HG03342 (cell line): ENCODE measurements at regions not wholly inside any gene's neighbourhood (a gene's known extent, or its start where the extent isn't known, plus 50 kb on each side); places are given as distances from the start of the nearest gene placed in this dataset.
"Not testable (repeated sequence)": the region's sequence is repeated elsewhere in the genome, so short reads cannot be mapped to it uniquely, and the experiment has no call there.

Source experiments
- ATAC-seq: cut with Tn5 transposase; IDR thresholded peaks from one replicate; pipeline ENCODE4 v1.9.1; 2021; ENCODE audit warnings: mild to moderate bottlenecking, moderate library complexity; ENCODE audit not compliant: unreplicated experiment

DNA sequence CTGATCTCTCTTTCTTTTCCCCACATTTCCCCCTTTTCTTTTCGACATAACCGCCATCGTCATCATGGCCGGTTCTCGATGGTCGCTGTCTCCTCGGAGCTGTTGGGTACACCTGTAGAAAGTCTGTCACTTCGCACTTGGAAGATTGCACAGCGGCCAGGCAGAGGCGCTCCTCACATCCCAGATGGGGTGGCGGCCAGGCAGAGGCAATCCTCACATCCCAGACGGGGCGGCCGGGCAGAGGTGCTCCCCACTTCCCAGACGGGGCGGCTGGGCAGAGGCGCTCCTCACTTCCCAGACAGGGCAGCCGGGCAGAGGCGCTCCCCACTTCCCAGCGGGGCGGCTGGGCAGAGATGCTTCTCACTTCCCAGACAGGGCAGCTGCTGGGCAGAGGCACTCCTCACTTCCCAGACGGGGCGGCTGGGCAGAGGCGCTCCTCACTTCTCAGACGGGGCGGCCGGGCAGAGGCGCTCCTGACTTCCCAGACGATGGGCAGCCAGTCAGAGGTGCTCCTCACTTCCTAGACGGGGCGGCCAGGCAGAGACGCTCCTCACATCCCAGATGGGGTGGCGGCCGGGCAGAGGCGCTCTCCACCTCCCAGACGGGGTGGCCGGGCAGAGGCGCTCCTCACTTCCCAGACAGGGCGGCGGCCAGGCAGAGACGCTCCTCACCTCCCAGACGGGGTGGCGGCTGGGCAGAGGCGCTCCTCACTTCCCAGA is 110.7 kb downstream of the C5orf15 start:
- not testable (repeated sequence) for ATAC-seq

DNA sequence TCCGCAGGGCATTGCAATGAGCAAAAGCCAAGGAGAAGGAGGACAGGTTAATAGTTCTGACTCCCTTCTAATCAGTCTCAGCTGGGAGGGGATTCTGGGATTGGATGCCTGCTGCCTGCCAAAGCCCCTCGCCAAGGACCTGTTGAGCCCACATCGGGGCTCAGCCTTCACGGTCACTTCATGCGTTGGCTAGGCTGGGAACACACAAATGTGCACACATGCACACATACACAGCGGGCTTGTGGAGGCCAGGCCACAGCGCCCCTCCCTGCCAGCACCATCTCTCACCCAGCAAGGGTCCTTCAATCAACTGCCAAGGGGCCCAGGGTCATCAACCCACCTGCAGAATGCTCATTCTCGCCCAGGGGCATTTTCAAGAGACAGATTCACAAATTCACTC is 113.9 kb downstream of the C5orf15 start:
- no peak for ATAC-seq

DNA sequence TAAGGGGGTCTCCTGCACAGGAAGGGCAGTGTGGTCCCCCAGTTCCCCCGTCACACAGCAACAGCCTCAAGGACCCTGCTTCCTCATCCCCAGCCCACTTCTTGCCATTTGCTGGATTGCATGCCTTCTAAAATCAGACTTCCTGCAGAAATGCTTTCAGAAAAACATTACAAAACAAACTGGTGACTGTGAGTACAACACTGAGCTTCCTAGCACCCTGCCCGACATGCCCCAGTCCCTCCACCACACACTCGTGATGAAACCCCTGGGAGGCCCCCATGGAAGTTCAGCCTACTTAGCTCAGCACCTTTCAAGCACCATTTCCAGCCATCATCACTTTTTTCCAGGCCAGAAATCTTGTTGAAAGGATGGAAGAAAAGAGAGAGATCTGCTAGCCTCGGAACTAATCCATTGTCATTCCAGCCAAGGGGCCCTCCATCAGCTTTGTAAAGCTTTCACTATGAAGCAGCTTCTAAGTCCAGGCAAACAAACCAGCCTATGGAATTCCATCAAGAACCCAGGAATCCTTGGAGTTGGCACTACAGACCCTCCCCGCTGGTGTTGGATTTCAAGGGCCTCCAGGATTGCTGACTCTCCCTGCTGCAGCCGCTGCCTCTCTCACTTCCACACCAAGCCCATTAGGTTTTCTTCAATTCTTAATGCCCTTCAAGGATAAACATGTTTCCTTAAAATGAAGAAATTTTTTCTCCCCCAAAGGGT is 114.6 kb downstream of the C5orf15 start:
- ATAC-seq: no peak

DNA sequence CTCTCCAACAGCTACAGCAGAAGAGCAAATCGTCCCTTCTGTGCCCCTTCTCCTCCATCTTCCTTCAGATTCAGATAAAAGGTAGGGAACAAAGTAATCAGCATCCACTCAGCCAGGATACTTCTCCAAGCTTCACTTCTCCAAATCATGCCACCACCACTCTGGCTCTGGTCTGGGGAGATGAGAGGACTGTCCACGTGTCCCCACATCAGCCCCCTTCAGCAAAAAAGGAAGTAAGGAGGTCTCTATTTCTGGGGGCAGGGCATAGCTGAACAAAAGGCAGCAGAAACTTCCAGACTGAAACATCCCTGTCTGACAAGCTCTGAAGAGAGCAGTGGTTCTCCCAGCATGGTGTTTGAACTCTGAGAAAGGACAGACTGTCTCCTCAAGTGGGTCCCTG is 116.9 kb downstream of the C5orf15 start:
- ATAC-seq: no peak

DNA sequence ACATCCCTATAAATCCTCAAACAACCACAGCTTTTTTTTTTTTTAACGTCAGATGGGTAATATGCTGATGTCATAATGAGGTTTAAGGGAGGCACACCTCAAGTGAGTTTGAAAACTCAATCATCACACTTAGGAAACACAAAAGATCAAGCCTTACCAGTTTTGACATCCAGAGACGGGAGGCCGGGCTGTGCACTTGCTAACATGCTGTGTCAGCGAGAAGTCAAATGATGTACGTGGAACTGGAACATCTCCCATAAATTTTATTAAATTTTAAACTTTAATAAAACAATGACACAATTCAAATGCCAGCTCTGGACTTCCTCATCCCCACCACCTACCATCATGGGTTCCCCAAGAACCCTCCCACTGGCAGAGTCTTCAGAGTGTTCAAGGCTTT is 117.6 kb downstream of the C5orf15 start:
- no peak for ATAC-seq

DNA sequence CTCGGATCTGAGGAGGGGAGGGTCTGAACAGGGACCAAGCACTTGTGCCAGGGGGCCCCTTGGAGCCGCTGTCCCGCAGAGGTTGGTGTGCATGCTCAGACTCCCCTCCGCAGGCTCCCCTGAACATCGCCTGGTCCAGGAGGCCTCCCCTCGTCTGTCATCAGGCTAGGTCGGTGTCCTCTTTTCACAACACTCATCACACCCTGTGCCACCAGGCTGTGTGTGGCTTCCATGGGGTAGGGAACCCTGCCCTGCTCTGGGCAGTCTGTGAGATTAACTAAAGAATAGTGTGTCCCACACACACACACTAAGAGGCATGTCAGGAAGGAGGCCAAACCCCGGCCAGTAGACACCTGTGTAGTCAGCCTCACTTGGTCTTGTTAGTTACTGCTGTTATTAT is 119.3 kb downstream of the C5orf15 start:
- no peak for ATAC-seq

DNA sequence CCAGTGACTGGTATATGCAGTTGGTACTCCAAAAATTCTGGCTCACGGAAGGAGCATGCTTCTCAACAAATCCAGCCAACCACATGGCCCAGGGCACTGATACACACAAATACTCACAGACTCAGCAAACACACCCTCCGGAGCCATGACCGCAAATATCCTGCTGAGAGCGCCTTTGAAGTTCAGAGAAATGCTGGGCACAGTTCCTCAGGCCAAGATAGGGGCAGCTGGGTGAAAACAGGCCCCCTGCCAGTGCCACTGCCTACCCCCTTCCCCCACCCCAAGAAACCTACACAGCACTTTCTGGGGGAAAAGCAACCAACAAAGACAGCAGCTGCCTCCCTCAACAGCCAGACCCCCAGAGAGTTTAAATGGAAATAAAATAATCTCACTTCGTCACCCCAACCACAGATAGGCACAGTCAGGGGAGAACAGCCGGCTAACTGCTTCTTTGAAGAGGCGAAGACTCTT is 120.0 kb downstream of the C5orf15 start:
- no peak for ATAC-seq

DNA sequence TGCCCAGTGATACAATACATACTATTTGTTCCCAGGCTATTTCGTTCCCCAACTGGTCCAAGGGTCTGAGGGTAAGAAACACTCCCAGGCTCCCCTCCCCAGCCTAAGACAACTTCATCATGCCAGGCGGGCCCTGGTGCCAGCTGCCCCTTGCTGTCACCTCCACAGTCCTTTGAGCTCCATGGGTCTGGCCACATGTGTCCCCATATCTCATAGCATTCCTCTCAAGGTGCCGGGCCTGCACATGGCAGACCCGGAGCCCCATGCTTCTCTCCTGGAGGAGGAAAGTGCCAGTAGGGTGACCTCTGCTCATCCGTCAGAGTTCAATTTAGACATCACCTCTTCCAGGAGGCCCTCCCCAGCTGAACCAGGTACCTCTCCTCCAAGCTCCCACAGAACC is 120.5 kb downstream of the C5orf15 start:
- ATAC-seq: no peak

DNA sequence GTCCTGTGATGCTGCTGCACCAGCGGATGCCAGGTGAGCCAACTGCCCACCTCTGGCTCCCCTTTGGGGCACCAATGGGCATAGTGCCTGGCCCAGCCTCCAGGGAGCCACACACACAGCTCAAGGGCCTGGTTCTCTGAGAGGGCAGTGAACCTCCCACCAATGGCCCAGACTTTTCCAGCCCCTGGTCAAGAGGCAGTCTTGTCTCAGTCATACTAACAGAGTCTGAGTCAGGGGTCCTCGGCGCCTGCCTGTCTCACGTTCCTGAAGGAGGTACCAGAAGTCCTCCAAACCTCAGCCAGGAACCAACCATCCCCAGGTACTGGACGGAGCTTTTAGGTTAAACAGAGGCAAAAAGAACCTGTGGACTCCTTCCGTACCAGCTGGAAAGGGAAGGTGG is 121.1 kb downstream of the C5orf15 start:
- ATAC-seq: no peak

DNA sequence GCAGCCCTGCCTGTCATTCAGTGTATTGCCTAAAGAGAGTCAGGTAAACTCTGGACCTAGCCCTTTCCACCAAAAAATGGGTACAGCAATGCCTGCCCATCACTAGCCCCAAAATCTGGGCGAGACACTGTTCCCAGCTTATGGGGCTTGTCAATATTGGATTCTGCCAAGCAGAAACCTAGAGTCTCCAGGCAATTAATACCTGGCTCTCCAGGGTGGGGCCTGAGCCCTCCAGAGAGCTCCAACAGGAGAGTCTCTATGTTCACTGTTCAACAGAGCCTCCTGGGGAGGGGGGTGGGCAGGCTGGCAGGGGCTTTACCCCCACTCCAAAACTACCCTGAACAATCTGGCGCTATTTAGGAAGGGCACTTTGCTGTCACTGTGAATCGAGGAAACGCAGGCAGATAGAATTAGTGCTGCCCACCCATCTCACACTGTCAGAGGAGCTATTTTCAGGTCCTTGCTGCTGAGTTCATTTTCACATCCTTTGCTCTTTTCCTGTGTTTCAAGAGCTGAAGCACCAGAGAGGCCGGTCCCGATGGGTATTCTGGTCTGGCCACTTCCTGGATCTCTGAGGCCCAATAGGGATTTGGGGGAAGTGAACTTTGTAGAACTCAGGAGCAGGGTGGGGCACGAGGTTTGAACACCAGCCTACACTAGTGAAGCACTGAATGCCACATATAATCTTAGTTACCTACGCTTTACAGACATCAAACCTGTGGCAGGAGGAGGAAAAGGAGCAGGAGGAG is 121.8 kb downstream of the C5orf15 start:
- no peak for ATAC-seq

DNA sequence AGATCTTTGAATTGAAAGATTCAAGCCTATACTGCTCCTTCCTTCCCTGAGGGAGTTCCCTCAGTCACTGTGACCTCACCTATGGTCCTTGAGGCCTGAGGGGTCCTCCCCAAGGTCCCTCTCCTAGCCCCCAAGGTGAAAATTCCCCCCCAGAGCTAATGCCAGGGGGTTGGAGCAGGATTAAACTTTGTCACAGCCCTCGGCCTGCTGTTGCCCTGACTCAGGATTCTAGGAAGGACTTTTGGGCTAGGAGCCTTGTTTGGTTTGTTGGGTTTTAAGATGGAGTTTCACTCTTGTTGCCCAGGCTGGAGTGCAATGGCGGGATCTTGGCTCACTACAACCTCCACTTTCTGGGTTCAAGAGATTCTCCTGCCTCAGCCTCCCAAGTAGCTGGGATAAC is 123.2 kb downstream of the C5orf15 start:
- ATAC-seq: no peak

DNA sequence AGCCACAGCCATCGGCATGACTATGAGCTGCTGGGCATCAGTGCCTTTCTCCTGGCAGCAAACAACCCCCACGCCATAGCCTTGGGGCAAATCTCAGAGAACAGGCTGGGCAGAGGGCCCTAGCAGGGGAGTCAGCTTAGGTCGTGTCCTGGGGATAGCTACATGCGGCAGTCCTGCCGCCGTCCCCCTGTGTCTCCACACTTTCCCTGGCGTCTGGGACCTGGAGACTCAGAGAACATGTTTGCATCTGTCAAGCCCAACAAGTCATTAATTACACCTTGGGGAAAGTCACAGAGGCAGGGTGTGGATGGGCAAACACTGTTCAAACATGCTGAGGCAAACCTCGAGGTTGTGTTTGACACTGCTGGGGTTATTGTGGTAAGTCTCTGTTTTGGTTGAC is 123.6 kb downstream of the C5orf15 start:
- ATAC-seq: no peak

DNA sequence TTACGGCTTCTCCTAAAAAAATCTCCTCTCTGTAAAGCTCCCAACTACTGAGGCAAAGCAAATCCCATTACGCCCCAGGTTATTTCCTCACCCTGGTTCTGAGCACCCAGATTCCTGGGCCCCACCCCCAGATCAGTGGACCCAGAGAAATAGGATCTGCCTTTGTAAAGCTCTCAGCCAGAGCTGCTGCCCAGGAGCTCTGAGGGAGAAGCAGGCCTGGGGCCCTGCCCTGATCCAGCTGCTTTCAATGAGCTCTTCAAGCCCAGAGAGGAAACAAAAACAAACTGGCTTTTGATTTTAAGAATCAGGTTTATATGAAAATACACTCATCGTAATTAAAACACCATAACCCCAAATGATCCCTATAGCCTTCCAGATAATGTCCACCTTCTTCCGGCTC is 124.5 kb downstream of the C5orf15 start:
- ATAC-seq: no peak

DNA sequence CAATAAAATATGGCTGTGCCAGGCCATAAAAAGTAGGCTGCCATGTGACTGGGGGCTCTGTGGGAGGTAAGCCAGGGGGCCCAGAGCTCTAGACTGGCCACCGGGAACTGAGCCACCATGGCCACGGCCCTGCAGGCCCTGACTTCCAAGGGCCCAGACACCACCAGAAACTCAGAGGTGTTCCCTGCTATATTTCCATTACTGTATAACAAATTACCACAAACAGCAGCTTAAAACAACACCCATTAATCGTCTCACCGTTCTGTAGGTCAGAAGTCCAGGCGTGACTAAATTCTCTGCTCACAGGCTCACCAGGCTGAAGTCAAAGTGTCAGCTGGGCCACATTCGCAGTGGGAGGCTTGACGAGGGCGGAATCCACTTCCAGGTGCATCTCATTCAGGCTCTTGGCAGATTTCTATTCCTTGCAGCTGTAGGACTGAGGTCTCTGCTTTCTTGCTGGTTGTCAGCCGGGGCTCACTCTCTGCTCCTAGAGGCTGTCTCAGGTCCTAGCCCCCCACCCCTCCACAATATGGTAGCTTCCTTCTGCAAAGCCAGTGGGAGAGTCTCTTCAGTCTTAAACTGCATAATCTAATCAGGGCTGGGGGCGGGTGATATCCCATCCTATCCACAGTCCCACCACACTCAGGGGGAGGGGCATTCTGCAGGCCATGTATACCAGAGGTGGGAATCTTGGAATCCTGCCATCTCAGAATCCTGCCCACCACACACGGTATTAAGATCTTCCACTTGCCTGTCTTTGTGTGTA is 125.4 kb downstream of the C5orf15 start:
- ATAC-seq: no peak

DNA sequence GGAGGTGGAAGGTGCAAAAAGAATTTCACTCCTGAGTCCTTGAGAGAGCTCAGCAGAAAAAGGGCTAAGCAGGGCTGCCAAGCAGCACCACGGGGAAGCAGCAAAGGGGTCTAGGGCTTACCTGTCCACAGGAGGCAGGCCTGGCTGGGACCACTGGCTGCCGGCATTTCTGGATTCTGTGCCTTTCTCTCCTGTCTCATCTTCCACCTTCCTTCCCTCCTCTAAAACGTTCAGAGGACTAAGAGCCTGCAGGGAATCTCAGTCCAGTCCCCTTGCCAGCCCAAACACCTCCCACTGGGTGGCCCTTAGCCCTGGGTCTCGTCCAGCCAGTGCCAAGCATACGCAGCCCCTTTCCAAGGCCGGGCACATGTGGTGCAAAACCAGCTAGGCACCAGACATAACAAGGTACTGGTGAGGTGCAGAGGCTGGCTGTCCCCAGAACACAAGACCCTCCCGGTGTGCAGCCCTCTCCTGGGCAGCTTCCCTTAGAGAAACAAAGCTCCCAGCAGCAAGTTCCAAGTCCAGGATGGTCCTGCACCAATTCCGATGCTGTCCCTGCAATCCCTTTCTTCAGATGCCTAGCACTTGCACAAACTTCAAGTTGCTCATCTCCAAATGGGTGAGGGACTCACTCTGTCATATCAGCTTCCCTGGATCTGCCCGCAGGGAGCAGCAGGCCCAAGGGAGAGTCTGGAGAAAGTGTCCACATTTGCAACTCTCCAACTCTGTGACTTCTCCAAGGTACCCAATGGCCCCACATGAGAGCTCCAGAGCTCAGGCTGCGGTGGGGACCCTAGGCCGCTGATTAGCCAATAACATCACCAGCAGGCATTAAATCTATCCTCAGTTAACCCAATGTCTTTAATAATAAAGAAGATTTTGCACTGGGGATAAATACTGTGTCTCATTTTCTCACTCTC is 126.3 kb downstream of the C5orf15 start:
- no peak for ATAC-seq

DNA sequence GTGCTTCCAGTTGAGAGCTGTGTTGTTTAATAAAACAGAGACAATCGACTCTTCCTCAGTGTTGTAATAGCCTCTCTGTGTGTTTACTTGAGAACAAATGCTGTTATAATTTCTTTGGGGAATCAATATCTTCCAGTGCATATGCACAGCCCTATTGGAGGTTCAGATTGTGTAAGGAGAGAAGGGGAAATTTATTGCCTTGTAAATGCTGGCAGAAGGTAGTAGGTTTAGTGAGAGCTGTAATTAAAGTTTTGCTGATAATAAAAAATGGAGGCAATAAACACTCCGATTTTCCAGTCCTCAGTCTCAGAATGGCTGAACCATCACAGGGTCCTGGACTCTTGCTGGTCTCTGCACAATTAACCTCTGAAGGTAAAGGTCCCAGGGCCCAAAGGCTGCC is 128.3 kb downstream of the C5orf15 start:
- no peak for ATAC-seq

DNA sequence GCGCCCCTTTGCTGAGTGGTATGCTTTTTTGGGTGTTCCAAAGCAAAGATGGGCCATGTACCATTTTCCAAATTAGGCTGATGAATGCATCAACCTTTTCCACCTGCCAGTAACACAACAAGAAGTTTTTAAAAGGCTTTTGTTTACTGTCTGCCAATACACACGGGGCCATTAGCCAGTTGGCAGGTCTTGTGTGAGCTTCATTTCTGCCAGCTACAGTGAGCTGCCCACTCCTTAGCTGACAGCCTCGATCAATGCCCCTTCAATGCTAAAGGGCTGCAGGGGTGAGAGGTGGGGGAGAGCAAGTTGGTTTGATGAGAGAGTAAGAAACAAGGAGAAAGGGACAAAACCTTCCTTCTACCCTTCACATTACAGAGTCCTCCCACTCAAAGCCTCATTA is 128.7 kb downstream of the C5orf15 start:
- ATAC-seq: no peak

DNA sequence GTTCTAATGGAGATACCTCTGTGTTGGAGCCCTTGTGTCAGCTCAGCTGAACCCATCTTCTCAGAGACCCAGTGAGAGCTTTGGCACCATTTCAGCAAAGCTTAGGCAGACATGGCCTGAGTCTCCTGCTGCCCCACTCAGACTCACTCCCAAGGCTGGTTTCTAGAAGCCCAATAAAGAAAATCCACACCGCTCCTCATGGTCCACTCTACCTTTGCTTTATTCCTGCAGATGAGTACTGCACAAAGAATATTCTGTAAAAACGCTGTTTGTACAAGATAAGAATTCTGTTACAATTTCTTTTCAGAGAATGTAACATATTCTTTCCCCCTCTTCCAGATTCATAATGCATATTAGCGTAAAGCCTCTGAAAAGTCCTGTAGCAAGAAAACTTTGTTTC is 129.3 kb downstream of the C5orf15 start:
- no peak for ATAC-seq

DNA sequence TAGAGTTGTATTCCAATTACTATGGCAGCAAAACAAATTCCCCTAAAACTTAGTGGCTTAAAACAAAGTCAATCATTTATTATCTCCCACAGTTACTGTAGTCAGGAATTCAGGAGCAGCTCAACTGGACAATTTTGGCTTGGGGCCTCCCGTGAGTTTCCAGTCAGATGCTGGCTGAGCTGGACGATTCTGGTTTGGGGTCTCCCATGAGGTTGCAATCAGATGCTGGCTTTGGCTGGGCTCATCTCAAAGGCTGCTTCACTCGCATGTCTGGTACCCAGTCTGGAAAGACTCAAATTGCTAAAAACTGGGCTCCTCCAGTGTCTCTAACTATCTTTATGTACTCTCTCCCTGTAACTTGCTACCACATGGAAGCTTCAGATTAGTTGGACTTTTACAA is 130.1 kb downstream of the C5orf15 start:
- no peak for ATAC-seq
